ENCODE measurements at regions not wholly inside any gene's neighbourhood (a gene's known extent, or its start where the extent isn't known, plus 50 kb on each side); places are given as distances from the start of the nearest gene placed in this dataset.

GRCh38 chr13:86976521-86977324 is 694.4 kb upstream of the SLITRK5 start:
- DNase-seq (ENCODE audit: low read depth), result peak; percentile 1
- no peak for TF ChIP-seq CTCF (IDR thresholded peaks at IDR 0.05; ENCODE audit: insufficient read depth, low read length)
- H3K4me3 ChIP-seq (ENCODE audit: low read depth, low read length), result no peak overlapping the region

DNA sequence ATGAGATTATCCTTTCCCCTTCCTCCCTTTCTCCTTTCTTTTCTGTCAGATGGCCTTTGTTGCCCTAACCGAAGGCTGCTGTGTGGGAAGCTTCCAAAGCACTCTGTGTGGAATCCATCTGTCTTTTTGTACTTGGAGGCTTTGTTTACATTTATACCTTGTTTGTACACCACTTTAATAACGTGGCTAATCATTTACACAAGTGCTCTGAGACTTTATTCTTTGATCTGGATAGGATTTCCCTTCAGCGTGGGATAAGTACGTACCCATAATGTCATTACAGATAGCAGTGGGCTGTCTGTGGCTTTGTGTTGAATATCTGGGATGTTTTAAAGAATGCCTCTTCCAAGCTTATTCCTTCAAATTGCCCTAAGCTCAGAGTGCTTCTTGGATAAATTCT is 684.7 kb upstream of the SLITRK5 start:
- no peak for DNase-seq (ENCODE audit: low read depth)
- H3K4me3 ChIP-seq (ENCODE audit: low read depth, low read length), result no peak overlapping the region

GRCh38 chr13:86992251-86992650 is 678.9 kb upstream of the SLITRK5 start:
- no peak for TF ChIP-seq CTCF (IDR thresholded peaks at IDR 0.05; ENCODE audit: insufficient read depth, low read length)
- DNase-seq (ENCODE audit: low read depth), result no peak
- H3K4me3 ChIP-seq (ENCODE audit: low read depth, low read length), result no peak overlapping the region

More for the DNA sequence above, 684.7 kb upstream of the SLITRK5 start:
- no peak for TF ChIP-seq CTCF (IDR thresholded peaks at IDR 0.05; ENCODE audit: insufficient read depth, low read length)

DNA sequence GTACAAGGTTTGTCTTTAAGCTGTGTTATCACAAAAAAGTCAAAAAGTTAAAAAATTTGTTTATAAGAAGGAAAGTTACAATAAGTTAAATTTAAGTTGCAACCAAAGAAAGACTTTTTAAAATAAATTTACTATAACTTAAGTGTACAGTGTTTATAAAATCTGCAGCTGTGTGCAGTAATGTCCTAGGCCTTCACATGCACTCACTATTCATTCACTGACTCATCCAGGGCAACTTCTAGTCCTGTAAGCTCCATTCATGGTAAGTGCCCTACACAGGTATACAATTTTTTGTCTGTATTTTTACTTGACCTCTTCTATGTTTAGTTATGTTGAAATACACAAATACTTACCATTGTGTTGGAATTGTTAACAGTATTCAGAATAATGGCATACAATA is 667.9 kb upstream of the SLITRK5 start:
- no peak for TF ChIP-seq CTCF (IDR thresholded peaks at IDR 0.05; ENCODE audit: insufficient read depth, low read length)
- no peak overlapping the region for H3K4me3 ChIP-seq (ENCODE audit: low read depth, low read length)
- DNase-seq (ENCODE audit: low read depth), result no peak

GRCh38 chr13:87005511-87005910 is 665.7 kb upstream of the SLITRK5 start:
- H3K4me3 ChIP-seq (ENCODE audit: low read depth, low read length), result no peak overlapping the region
- no peak for TF ChIP-seq CTCF (IDR thresholded peaks at IDR 0.05; ENCODE audit: insufficient read depth, low read length)
- no peak for DNase-seq (ENCODE audit: low read depth)

- peak; percentile 39 for DNase-seq (ENCODE audit: low read depth)
- no peak overlapping the region for H3K4me3 ChIP-seq (ENCODE audit: low read depth, low read length)
- TF ChIP-seq CTCF (IDR thresholded peaks at IDR 0.05; ENCODE audit: insufficient read depth, low read length), result no peak
Observed at GRCh38 chr13:87035526-87035925, 635.6 kb upstream of the SLITRK5 start.

- no peak overlapping the region for H3K4me3 ChIP-seq (ENCODE audit: low read depth, low read length)
- TF ChIP-seq CTCF (IDR thresholded peaks at IDR 0.05; ENCODE audit: insufficient read depth, low read length), result no peak
- no peak for DNase-seq (ENCODE audit: low read depth)
Observed at GRCh38 chr13:87042946-87043345, 628.2 kb upstream of the SLITRK5 start.
